ENCODE measurements at regions not wholly inside any gene's neighbourhood (a gene's known extent, or its start where the extent isn't known, plus 50 kb on each side); places are given as distances from the start of the nearest gene placed in this dataset.
"Not testable (repeated sequence)": the region's sequence is repeated elsewhere in the genome, so short reads cannot be mapped to it uniquely, and the experiment has no call there.

DNA sequence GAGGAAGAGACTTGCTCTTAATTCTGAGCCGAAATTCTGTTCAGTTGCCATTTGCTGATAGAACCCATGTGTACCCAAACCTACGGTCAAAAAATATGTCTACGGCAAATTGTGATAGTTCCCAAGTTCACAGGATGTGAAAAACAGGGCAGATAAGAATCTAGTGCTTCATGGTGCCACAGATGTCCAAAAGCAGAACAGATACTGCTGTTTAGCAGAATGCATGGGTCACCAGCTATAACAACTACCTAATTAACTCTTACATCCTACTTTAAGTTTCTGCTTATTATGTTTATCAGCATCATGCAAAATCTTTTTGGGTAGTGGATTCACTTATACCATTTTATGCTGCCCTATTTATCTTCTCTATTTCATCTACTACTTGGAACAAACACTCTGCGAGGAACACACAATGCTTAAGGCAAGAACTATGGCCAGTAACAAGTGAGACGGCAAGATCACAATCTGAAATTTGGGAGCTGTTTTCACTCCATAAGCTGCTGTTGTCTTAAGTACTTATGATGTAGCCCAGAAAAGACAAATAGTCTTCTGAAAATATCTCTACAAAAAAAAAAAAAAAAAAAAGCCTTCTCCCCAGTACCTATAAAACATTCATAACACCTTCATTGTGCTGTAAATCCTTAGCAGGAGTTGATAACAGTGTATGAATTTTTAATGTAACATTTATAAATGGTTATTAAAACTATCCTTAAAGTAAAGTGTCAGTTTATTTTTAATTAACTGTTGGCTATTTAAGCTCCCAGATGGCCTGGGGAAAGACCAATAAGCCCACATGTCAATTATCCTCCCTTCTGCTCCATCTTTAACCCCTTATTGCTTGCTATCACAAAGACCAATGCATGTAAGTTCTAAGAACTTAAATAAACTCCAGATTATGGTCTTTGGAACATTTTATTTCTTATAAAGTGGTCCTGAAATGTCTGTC, 232.3 kb downstream of the TLR4 start:
- no peak for DNase-seq (ENCODE audit: low read depth in 3 of 3, low spot score in 1 of 3)

DNA sequence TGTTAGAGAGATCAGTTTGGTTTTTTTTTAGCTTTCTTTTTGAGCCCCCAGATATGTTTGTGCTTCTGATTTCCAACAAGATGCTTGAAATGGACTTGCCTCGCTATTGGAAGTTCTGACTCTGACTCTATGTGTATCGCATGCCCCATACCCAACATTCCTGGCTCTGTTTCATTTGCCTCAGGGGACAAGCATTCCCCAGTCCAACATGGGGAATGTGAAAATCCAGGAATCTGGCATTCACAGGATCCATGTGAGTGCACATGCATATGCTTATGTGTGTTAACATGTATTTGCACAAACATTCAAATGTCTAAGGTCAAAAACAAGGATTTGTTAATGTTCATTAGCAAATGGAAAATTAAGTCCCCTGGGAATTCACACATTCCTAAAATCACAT, 233.9 kb downstream of the TLR4 start:
- no peak for DNase-seq (ENCODE audit: low read depth in 3 of 3, low spot score in 1 of 3)

DNA sequence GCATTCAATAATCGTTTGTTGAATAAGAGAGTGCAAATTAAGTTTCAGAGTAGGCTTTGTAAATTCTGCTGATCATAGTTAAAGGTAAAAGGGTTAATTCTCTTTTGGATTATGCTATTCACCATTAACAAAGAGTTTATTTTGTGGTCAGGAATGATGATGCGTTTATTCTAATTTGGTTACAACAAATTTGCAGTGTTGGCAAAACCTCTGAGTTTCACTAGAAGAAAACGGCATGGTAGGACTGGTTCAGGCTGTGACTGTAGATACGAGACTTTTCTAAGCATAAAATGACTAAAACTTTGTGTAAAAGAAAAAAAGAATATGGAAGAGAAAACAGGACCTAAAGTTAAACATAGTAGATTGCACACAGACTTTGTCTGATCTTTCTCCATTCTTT, 234.7 kb downstream of the TLR4 start:
- DNase-seq (ENCODE audit: low read depth in 3 of 3, low spot score in 1 of 3), result no peak

DNA sequence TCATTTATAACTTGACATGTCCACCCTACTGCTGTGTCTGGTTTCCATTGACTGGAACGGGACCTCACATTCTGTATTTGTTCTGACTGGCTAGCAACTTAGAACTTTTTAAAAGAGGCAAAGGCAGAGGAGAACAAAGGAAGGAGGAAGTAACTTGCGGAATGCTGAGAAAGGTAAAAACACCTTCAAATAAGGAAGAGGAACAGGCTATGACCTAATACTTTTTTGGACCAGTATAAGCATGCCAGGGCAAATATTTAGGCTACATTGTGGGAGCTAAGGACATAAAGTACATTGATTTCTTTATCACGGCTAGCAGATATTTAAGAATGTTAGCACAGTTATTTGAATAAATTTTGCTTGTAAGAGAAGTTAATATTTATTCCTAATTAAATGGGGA, 240.5 kb downstream of the TLR4 start:
- not testable (repeated sequence) for DNase-seq (ENCODE audit: low read depth in 3 of 3, low spot score in 1 of 3)

DNA sequence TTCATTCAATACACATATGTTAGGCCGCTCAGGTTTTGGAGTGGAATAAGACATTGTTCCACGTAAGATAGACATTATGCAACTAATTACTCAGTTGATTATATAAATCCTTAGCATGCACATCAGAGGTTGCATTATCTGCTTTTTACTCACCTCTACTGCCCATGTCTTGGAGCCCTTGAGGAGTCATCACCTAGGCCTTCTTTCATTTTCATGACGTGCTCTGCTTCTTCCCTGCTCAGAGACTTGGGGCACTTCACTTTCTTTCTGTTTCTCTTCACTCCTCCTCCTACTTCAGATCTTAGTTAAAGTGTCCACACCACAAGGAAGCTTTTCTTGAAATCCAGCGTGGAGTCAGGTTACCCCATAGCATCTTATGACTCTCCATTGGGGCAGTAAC, 241.1 kb downstream of the TLR4 start:
- DNase-seq (ENCODE audit: low read depth in 3 of 3, low spot score in 1 of 3), result no peak

DNA sequence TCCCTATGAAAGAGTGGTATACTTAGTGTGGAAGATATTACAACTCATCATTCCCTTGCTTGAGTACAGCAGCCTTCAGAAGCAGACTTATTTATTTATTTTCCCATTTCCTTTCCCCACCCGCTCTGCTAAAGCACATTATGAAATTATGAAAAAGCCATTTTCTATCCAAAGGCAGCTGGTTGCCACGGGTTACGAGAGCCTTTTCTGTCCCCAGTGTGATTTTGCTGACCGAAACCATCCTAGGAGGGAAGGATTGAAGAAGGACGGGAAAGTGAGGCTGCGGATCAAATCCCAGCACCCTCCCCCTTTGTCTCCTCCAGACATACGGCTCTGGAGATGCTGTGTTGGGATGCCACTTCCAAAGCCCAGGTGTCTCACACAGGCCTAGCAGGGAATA, 246.9 kb downstream of the TLR4 start:
- DNase-seq (ENCODE audit: low read depth in 3 of 3, low spot score in 1 of 3), result no peak

DNA sequence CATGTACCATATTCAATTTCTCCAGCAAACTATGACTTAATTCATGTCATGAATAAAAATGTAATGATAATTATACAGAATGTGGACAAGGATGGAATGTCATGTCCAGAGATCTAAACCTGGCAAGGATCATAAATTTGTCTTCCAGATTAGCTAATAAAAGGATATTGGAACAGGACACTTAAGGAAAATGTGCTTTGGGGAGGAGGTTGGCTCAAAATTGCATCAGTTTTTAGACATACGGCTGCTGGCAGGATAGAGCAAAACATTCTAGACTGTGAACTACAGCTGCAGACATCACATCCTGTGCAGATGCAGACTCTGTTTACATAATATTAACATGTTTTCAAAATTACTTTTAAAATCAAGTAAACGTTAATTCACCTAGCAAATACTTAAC, 248.4 kb downstream of the TLR4 start:
- no peak for DNase-seq (ENCODE audit: low read depth in 3 of 3, low spot score in 1 of 3)

DNA sequence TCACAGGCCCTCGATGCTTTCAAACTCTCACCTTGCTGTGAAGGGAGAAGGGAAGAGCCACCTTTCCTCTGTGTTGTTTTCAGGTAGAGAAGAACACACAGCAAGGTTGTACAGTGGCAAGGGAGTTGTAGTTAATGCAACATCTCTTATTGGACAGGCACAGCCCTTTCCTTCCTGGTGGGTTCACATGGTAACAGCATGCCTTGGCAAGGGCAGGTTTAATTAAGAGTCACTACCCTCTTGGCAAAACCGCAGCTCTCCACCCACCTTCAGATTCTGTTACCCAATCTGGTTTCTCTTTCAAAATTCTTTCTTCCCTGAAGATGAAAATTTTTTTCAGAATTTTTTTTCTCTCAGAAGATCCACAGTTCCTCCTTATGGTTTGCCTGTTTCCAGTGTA, 253.1 kb downstream of the TLR4 start:
- no peak for DNase-seq (ENCODE audit: low read depth in 3 of 3, low spot score in 1 of 3)

DNA sequence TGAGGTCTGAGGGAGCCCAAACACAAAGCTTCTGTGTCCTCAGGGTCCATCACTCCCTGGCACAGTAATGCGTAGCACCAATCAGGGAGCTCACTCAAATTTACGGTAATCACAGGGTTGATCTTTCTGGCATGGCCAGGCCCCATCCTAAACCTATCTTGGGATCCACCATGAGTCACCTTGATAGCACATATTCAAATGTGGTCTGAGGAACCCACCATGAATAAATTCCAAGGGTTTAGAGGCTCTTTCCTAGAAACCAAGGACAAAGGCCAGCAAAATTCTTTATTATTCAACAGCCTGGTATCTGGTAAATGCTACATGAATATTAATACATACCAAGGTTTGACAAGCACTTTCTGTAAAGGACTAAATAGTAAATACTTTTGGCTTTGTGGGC, 254.5 kb downstream of the TLR4 start:
- DNase-seq (ENCODE audit: low read depth in 3 of 3, low spot score in 1 of 3), result no peak

DNA sequence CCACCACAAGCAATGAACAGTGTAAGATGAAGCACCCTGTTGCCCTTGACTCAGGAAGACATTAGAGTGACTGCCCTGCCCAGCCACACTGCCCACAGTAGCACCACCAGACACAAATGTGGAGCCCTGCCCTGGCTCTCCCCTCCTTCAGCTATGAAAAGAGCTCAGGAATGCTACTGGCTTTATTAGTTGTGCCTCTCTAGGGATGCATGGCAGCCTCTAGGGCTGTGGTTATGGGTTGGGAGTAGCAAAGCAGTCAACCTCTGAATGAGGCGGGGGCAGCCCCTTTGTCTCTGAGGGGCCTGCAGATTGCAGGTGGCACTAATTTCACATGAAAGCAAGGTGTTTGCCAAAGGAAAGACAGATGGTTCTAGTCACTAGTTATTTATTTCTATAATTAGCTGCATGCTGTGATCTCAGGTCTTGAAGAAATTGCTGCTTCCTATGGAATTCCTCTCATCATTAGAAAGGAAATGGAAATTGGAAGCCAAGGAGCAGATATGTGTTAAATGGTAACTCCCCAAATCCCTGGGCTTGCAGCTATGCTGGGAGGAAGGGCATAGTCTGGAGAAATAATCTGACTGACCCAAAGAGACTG, 259.4 kb downstream of the TLR4 start:
- DNase-seq (ENCODE audit: low read depth in 3 of 3, low spot score in 1 of 3), result no peak

DNA sequence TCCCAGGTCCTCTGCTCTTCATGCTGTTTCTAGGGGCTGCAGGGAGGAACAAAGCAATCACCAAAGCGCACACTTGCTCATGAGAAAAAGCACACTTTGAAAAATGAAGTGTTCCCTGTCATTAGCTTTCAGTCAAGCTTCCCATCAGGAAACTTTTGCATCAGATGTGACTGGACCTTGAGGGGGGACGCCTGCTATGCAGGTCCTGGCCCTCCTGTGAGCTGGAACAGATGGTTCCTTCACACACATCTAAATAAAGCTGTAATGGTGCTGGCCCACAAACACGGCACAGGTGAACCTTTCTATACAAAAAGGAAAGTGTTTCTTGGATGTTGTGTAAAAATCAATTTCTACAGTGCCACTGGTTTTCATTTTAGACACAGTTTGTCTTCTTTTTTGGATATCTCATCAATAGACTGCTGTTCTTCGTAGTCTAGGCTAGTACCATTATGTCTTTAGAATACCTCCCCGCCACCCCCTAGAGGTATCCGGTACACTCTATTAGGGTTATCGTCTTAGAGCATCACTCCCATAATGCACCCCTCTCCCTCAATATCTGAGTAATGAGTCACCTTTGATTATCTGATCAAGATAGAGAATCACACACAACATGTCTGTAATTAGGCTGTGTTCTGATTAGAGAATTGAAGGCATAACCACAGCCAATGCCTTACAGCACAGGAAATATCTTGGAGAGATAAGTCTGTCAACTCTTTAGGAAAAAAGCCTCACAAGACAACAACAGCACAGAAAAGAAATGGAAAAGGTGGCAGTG, 266.3 kb downstream of the TLR4 start:
- DNase-seq (ENCODE audit: low read depth in 3 of 3, low spot score in 1 of 3), result no peak

DNA sequence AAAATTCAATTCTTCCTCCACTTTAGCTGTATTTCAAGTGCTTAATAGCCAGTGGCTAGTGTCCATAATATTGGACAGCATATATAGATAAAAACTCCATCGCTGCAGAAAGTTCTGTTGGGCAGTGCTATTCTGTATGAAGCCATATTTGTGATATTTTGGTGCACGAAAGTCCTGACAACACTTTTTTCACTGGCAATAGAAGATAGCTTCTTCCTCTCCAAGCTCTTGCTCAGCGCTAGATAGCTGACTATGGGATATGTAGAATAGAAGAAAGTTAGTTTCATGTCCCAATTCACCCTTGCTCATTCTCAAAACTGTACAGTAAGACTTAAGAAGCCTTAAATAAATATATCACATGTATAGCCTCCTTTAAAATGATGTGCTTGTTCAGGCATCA, 269.9 kb downstream of the TLR4 start:
- DNase-seq (ENCODE audit: low read depth in 3 of 3, low spot score in 1 of 3), result no peak

DNA sequence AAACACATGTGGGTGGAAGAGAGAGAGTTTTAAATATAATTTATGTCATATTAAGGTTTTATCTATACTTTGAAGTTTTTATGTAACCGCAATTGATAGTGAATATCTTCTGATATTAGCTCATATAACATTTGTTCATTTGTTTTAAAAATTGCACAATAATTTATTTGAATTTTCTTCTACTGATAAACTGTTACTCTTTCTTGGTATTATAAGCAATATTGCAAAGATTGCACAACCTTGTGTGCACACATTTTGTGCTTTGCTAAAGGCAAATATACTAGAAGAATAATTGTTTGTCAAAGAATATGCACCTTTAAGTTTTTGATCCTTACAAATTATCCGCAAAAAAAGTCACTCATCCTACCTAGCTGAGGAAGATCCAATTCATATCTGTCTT, 275.7 kb downstream of the TLR4 start:
- no peak for DNase-seq (ENCODE audit: low read depth in 3 of 3, low spot score in 1 of 3)

DNA sequence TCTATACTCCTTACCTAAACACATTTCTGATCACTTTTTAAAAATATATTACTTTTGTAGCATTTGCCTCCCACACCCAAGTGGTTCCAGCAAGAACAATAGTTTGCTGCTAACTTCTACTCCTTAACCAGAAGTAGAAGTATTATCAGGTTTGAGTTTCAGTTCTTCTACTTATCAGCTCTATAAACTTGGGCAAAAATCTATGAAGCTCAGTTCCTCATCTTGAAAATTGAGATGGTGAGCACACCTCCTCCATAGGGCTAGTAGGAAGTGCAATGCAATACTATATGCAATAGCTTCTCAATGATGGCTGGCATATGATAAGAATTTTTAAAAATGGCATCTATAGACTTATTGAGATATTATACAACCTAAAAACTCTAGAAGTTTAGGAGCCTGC, 283.7 kb downstream of the TLR4 start:
- DNase-seq (ENCODE audit: low read depth in 3 of 3, low spot score in 1 of 3), result no peak

DNA sequence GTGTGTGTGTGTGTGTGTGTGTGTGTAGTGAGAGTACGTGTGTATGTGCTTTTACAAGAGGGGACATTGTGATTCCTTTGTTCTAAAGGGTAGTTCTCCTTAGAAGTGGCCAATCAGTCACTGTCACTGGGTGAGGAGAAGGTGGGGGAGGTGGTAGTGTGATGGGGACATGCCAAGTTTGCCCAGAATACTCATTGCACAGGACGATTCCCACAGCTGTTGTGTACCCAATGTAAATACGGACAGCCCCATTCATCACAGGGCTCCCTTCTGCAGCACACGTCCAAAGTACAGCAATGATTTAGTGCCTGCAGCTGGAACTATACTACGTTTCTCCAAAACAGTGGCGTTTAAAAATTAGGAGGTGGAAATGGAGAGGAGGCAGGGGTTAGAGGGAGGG, 287.8 kb downstream of the TLR4 start:
- DNase-seq (ENCODE audit: low read depth in 3 of 3, low spot score in 1 of 3), result no peak

DNA sequence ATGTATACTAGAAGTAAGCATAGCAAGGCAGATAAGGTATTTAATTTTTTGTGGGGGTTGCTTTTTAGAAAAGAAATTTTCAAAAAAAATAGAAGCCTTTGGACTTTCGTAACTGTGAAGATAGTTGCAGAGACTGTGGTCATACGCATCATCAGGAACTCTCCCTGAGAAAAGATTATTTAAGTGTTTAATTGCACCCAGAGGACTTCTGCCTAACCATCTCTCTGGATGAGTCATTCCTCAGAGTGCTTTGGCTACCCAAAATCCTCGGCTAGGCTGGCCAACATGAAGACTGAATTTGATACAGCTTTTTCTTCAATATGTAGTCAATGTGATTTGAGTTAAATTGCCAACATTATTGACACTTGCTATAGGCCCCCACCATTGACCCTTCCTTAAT, 296.4 kb downstream of the TLR4 start:
- no peak for DNase-seq (ENCODE audit: low read depth in 3 of 3, low spot score in 1 of 3)

DNA sequence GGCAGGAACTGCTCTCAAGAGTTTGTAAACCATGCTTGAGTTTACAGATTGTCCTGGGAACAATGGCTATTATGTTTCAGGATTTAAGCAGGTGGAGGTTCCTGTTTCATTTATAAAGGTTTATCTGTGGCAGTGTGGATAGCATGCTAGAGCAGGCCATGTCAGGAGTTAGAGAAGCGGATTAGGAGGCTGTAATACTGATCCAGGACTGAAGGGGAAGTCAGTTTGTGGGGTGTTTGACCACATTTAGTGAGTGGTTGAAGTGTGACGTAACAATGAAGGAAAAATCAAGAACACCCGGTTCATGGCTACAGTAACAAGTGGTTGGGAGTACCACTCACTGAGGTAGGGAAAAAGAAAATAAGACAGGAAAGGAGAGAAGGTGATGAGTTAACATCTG, 299.0 kb downstream of the TLR4 start:
- DNase-seq (ENCODE audit: low read depth in 3 of 3, low spot score in 1 of 3), result no peak

DNA sequence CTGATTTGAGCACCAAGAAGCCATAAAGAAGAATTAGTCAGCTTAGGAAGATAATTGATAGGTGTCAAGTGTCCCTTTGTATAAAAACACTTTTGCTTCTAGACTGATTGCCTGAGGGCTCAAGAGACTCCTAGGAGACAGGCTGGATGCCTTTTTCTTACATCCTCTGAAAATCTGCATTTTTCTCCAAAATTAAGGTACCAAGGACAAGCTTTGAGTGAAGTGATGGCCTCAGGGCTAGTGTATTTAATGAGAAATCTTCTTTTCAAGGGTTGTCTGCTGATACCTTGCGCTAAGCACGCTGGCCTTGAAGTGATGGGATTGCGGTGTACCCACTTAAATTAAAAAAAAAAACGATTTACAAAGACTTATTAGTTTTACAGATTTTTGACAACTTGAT, 304.0 kb downstream of the TLR4 start:
- no peak for DNase-seq (ENCODE audit: low read depth in 3 of 3, low spot score in 1 of 3)

DNA sequence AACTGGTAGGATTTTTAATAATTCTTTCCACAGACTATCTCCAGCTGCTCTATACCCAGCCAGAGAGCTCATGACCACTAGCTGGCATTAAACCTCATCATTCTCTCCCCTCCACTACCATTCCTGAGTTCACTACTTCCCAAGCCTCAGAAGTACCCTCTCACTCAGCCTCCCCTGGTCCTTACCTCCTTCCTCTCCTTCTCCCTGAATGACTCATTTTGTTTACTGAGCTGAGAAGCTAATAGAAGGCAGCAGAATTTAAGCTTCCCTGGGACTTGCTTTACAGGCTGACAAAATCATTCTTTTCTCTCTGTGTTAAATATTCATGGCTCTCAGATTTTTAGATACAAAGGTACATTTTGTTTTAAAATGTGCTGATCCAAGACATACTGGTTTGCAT, 305.4 kb downstream of the TLR4 start:
- no peak for DNase-seq (ENCODE audit: low read depth in 3 of 3, low spot score in 1 of 3)

DNA sequence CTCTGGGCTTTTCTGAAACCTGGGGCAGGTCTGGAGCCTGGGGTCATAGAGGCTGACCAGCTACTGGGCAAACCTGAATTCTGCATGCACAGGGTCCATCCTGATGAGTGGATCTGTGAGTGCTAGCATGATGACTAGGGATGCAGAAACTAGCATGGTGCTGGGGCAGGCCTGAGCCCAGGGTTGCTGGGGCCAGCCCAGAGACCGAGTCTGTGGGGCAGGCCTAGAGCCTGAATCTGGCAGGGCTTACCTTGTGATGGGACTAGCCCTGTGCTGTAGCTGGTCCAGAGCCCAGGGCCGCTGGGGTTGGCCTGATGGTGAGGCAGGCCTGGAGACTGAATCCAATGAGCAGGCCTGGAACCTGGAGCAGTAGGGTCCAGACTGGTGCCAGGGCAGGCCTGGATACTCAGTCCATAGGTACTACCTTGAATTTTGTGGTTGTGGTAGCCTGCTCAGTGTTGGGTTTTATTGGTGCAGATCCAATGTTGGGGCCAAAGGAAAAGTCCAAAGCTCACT, 313.5 kb downstream of the TLR4 start:
- DNase-seq (ENCODE audit: low read depth in 3 of 3, low spot score in 1 of 3), result no peak

DNA sequence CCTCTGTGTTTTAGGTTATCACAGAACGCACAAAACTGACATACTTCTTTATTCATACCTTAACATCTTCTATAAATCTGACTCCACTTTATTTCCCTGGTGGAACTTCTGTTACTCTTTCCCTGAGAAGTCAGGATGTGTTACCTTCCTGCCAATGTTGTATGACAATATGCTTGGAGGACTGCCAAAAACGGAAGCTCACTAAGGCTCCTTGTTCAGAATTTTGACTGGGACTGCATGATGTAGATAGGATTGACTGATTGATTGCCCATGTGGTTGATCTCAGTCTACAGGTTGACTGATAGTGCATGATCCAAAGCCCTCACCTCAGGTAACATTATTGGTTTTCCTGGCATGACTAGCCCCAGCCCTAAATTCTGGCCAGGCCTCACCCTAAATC, 319.4 kb downstream of the TLR4 start:
- no peak for DNase-seq (ENCODE audit: low read depth in 3 of 3, low spot score in 1 of 3)

DNA sequence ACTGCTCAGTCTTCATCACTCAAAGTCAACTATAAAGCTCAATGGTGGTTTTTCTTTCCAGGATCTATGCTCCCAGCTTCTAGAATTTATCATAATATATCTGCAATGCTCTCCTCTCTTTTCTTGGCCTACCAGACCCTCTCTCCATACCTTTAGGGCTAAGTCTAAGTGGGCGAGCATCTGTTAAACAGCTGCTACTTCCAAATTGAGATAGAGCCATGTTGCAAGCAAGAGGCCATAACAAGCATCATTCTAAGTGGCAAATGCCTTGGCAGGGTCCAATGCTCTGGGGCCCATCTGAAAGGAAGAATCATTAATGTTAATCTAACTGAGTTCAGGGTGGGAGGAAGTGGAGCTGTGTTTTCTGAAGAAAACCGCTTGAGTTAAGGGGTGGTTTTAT, 324.0 kb downstream of the TLR4 start:
- no peak for DNase-seq (ENCODE audit: low read depth in 3 of 3, low spot score in 1 of 3)

Measured in stimulated activated CD4-positive, alpha-beta T cell treated with anti-CD3 and anti-CD28 coated beads, TNF-alpha, amount 100 ng/mL, for 1 hour (primary cell).